HG02678 (cell line): ENCODE measurements at regions not wholly inside any gene's neighbourhood (a gene's known extent, or its start where the extent isn't known, plus 50 kb on each side); places are given as distances from the start of the nearest gene placed in this dataset.

Experiments
- ATAC-seq: cut with Tn5 transposase; IDR thresholded peaks from one replicate; pipeline ENCODE4 v1.9.1; 2021; ENCODE audit warnings: mild to moderate bottlenecking, moderate library complexity; ENCODE audit not compliant: unreplicated experiment

DNA sequence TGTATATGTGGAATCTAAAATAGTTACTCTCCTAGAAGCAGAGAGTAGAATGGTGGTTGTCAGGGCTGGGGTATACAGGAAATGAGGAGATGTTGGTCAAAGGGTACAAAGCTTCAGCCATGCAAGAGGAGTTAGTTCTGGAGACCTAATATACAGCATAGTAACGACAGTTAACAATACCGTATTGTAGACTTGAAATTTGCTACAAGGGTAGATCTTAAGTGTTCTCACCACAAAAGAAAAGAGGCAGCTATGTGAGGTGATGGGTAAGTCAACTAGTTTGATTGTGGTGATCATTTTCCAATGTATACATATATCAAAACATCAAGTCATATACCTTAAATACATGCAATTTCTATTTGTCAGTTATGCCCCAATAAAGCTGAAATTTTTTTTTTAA lies 98.2 kb upstream of the CYP1B1 start:
- ATAC-seq: no peak

DNA sequence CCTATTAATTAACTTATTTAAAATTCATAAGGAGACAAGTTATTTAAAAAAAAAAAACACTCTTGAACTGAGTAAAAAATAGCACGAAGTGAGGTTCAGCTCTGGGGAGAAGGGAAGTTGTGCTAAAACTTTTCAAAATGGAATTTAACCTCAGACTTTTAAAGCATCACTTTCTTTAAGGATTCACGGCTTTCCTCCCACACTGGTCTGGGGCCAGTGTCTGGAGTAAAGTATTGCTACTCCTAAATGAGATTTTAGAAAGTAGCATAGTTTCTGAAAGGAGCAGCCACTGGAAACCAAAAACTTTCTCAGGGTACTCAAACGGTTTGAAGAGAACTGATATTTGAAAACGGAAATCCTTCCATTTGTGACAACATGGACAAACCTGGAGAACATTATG lies 97.7 kb upstream of the CYP1B1 start:
- no peak for ATAC-seq

DNA sequence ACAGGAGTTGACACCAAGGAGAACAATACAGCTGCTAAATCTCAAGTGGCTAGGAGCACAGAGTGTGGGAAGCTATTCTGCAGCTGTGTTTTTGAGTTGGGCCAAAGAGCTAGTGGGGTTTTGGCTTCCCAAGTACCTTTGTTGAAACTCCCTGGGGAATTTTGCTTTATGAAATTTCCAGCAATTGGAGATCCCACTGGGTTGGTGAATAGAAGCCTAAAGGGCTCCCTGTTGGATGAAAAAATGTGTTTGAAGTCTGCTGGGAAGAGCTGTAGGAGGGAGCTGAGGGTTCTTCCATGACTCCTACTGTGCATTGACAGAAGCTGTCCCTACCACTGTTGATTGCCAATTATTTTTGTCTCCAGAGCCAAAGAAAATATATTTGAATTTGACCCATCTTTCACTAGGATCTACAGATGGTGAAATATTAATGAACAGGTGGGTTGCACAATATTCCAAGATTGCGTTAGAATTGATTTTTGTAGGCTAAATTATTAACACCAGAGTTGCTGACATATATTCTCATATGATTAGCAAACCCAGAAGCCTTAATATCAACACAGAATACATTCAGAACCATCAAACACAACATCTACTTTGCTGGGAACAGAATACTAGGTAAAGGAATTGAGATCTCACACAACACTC lies 95.4 kb upstream of the CYP1B1 start:
- no peak for ATAC-seq

DNA sequence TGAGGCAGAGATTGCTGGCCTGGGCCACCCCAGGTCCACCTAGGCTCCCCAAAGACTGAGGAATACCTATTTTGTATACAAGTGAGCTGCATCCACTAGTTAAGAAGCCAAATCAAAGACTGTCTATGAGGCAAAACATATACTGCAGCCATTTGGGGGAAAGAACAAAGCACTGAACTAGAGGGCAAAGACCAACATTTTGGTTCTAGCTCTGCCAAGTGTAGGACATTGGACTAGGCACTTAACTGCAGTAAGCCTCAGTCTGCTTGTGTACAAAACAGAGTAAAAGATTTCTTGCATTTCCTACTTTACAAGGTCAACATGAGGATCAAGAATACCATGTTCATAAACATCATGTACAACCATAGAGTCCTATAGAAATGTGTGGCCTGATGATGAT lies 94.8 kb upstream of the CYP1B1 start:
- no peak for ATAC-seq

DNA sequence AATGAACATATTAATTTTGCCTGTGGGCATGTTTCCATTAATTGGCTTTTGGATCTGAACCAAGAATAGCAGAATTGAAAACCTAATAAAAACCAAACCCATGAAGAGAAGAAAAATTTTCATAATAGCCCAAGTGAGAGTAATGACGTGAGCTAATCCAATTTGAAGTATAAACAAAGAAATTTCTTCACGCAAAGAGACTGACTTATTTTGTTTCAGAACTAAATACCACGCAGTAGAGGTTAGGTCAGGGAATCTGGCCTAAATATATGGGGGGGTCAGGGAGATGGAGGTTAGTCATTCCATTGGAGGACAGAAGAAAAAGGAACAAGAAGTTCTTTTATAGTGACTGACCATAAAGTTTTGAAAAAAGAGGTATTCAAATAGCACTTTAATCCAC lies 94.1 kb upstream of the CYP1B1 start:
- no peak for ATAC-seq

DNA sequence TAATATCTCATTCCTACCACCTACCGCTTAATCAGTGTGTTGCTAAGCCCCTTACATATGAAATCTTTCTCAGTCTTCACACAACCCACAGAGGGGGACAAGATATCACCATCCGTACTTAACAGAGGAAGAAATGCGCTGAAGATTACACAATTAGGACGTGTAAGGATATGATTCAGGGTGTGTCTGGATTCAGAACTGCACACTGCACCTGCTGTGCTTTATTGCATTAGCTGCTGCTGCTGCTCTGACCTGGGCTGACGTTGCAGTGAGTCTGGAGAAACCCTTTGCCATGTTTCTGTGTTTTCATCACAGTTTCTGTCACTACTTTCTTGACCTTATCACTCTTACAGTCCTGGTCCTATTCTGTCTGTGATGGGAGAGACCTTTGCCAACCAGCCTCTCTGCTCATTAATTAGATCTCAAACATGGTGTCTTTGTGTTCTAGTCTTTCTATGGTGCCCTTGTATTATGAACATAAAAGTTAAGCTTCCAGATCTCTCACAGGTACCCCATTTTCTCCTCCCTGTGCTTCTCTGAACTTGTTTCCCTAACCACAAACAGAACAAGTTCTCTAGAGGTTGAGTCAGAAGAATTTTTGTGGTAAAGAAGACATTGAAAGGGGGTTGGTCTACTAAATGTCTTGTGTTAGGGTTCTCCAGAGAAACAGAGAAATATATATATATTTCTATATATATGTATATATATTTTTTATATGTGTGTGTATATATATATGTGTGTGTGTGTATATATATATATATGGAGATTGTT lies 92.9 kb upstream of the CYP1B1 start:
- ATAC-seq: no peak

DNA sequence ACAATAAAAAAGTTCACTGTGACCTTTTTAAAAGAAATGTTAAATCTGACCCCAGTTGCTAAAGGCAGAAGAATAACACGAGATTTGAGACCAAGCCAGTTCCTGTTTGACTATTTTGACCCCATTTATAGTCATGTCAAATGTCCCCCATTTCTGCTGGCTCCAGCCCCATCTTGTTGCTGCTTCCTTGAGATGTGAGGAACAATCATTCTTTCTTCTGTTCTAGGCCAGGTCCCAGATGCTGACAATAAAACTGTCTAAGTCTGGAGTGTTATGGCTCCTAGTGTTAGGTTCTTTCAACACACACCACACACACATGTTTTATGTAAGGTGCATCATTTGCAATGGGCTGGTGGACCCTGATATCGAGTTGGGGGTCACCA lies 92.0 kb upstream of the CYP1B1 start:
- no peak for ATAC-seq

DNA sequence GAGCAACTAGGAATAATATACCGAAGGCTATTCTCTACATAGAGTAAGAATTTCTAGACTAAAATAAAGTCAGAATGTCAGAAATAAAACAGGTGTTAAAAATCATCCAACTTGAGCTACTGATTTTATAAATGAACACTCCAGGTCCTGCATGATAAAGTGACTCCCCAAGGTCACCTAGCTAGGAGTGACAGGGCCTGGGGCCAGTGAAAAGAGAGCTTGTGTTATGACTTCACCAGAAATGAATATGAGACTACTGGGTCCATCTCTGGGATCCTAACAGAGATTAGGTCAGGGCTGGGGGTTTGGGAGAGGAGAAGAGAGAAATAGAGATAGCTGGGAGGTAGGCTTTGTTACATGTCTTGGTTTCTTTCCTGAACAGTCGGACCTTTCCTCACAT lies 89.7 kb upstream of the CYP1B1 start:
- ATAC-seq: no peak

DNA sequence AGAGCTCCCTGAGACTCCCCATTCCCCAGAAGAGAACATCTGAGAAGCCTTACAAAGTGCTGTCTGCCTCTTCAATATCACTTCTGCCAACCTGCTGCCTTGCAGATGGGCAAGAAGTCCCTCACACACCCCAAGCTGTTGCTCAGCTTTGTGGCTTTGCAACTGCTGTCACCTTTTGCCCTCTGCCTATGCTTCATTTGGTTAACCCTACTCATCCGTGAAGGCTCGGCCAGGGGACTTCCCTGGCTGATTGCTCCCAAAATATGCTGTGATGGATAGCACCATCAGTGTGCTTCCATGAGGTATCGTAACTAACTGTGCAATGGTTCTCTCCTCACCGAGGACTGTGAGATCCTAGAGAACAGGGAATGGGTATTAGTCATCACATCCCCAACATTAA lies 88.9 kb upstream of the CYP1B1 start:
- ATAC-seq: peak; percentile 86

DNA sequence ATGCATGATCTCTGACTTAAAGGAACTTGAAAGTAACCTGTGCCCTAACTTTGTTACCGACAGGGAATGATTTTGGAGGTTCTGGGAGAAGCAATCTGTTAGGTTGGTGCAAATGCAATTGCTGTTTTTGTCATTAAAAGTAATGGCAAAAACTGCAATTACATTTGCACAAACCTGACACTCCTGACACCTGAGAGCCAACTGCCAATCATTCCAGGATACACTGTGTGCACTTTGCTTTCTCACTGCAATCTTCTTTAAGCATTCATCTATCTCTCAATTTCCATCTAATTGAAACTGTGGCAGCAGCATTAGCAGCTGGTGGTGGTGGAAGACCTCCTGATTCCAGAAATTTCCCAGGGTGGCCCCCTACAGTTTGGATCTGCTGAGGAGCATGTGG lies 87.6 kb upstream of the CYP1B1 start:
- ATAC-seq: no peak

DNA sequence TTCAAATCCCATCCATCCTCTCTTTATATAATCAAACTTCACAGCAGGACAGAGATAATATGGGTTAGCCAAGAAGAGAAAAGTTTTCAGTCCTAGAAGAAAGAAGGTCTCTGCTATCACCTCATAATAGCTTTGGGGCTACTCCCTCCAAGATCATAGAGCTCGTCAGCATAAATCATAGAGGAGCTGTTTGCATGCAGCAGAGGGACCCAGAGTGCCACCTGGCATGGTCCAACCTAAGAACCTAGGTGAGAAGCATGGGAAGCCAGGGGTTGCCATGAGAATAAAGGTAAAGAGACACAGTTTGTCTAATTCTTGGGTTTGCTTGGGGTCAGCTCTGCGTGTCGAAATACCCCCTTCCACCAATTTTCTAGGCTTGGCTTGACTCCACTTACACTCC lies 87.1 kb upstream of the CYP1B1 start:
- ATAC-seq: no peak

DNA sequence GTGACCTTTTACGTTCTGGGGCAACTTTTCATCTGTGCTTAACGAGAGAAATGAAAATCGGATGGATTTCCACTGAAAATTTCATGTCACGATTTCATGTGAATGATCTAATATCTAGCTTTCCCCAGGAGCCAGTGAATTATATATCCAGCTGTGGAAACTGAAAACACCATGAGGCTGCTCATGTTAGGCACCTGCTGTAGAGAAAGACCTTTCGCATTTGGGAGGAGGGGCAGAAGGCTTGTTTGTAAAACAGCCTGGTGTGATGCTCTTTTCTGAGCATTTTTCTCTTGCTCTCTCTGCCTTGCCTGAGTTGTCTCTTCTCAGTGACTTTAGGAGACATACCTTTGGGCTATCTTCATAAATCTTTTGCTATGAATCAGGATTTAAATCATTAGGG lies 84.6 kb upstream of the CYP1B1 start:
- no peak for ATAC-seq

DNA sequence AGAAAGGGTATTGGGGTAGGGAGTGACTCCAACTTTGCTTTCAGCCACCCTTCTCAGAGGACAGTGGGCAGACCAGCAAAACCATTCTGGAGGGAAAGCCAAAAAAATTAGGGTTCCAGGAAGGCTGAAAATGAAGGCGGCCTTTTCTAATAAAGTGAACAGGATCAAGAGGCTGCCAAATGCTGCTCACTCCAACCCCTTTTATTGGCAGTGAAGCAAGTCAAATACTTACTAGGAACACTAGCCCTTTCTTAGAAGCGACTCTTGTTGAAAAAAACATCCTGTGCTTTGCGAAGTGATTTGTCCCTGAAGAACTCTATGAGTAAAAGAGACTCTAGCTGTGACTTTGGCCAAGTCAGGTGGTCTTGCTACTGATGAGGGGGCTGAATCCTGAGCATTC lies 83.6 kb upstream of the CYP1B1 start:
- no peak for ATAC-seq

DNA sequence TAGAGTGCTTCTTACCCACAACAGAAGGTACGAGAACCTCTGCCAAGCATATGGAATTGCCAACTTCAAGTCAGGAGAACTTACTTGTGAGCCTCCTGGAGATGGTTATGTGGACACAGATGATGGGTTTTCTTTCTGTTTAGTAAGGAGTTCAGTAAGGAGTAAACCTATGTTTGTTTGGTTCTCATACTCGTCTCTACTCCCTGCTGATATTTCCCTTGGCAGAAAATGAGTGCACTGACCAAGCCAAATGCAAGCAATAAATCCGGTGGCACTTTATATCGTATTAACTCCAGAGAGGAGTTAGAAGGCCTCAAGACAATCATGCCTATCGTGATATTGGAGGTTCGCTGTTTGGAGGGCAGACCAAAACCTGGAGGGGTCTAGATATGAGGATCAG lies 83.2 kb upstream of the CYP1B1 start:
- ATAC-seq: no peak

DNA sequence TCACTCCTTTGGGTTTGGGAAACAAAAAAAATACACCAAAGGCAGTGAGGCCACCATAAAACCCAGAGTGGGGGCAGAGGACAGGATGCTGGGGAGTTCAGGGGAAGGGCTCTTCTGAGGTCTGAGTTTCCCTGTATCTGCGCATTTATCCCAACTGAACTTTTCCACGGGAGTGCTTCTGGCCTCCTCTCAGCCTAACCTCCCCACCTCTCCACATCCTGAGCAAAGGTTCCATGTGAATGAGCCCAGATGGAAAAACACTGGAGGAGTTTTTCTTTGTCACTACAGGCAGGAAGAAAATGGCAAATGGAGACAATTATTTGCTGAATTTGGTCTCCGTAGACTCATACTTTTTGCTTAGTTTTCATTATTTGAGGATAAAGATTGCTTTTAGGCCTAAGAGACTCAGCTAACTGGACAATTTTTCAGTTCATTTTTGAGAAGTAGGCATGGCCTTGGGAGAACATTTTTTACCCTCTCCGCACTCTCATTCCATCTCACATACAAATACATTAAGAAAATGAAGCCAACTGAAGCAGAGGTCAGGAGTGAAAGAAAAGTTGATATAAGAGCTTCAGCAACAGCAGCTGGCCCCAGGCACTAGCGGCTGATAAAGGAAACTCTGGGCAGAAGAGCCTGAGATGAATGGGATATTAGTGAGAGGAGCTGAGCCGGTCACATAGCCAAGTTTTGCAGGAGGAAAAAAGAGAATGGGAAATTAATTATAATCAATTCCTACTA lies 82.6 kb upstream of the CYP1B1 start:
- no peak for ATAC-seq

DNA sequence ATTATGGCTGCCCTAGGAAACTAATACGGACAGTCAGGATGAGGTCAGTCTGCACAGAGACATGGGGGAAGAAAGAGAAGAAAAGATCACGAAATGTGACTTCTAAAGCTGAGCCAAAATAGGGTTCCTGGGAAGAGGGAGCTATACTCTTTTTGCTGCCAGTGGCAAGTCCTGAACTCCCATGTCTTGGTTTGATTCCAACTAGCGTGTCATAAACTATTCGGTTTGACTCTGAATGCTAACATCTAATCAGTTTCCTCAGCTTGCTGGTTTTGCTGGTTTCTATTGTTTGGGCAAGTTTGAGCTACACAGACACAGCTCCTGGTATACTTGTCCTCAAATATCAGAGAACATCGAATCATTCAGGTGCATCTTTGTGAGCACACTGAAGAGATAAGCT lies 80.5 kb upstream of the CYP1B1 start:
- ATAC-seq: no peak

DNA sequence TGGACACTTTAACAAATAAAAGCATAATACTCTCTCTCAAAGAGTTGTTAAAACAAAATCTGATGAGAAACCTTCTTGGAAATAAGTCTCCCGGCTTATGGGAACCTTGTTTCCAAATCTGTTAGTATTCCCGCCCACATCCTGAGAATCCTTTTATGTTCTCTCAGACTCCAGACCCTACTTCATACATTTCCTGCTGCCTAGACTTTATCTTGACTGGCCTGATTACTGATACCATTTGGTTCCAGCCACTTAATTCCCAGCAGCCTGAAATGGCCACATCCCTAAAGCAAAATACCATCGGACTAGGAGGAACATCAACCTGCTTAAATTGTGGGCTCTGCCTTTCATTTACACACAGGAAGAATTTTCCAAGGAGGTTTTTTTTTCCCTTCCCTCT lies 79.1 kb upstream of the CYP1B1 start:
- ATAC-seq: no peak

DNA sequence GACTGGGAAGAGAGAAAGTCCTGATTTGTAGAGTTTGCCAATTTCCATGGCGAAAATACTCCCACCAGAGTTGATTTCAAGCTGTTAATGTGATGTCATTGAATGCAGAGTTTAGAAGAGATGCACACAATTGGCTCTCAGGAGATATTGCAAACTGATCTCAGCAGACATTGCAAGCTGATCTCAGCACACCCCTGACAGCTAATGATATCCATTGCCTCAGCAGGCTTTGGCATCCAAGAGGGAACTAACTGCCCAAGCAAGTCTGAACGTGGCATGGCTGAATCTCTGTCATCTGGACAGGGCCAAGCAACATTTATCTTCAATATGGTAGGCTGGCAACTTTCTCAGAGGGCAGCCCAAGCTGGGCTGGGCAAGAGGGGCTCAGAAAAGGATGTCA lies 78.4 kb upstream of the CYP1B1 start:
- ATAC-seq: no peak

DNA sequence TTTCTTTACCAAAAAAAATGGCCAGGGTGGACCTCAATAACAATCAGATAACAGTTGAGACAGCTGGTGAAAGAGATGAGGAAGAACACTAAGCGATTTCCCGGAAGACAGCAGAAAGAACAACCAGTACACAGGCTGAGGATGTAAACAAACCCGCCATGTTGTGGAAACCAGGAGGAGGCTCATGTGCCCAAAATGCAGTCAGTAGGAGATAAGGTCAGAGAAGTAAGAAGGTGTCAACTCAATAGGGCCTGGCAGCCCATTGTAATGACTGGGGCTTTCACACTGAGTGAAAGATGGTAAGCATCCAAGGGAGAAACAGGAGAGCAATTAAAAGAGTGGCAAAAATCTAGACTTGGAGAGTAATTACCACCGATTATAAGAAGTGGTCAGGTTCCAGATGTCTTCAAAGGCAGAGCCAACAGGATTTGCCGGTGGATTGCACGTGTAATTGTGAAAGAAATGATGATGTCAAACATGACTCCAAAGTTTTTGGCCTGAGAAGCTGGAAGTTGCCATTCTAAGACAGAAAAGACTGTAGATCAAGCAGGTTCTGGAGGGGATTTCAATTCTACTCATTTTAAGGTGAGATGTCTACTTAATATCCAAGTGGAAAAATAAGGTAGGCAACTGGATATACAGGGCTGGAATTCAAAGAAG lies 77.7 kb upstream of the CYP1B1 start:
- ATAC-seq: no peak

DNA sequence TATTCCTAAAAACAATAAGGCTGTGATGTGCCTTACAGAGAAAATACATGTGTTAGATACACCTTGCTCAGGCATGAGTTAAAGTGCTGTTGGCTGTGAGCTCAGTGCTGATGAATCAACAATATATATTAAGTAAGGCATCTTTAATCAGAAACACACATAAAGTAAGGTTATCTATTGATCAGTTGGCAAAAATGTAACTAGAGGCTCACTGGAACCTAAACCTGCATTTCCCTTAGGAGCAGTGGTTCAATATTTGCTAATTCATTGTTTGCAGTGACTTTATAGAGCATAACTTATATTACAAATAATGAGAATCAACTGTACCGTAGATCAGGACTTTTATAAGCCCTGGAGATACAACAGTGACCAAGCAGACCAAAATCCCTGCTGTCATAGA lies 77.0 kb upstream of the CYP1B1 start:
- ATAC-seq: no peak

DNA sequence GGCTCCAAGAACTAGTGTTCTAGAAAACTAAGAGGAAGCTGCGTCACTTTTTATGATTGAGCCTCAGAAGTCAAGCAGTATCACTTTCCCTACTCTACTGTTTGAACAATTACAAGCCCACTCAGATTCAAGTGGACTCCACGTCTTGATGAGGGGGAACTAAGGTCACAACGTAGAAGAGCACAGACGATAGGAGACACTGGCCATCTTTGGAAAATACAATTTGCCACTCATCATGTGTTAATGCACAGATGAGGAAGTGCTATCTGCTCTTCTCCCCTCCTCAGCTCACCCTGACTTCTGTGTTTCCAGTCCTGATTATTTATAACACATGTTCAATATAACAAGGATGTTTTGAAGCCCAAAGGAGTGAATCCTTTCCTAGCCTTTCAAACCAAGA lies 76.1 kb upstream of the CYP1B1 start:
- ATAC-seq: no peak

DNA sequence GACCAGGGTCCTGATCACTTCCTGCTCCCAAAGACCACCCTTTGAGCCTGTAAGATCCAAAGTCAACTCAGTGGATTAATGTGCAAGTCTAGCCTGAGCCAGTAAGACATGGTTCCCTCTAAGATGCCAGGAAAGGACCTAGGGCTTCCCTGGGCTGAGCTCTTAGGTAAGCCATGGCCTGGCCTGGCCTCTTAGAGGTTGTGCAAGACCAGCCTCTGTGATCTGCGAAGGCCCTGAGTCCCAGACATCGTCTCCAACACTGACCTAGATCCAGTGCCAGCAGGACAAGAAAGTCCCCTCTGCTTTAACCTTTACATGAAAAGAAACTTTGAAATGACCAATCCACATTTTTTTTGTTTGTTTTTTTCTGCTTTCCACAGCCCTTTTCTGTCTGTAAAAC lies 73.6 kb upstream of the CYP1B1 start:
- no peak for ATAC-seq
